RPMI8226 (cell line): ENCODE measurements at regions not wholly inside any gene's neighbourhood (a gene's known extent, or its start where the extent isn't known, plus 50 kb on each side); places are given as distances from the start of the nearest gene placed in this dataset.
A peak's percentile ranks its signal among the peaks of the same experiment; 100 is the strongest.
"Not testable (repeated sequence)": the region's sequence is repeated elsewhere in the genome, so short reads cannot be mapped to it uniquely, and the experiment has no call there.

Experiments
- DNase-seq: peaks from one replicate; pipeline ENCODE4 v3.0.0-alpha.2; 2015

- no peak for DNase-seq
Measured at GRCh38 chr5:97489010-97489840, 306.2 kb upstream of the RIOK2 start.

- DNase-seq: no peak
Measured at GRCh38 chr5:97494465-97494864, 311.4 kb upstream of the RIOK2 start.

- no peak for DNase-seq
Measured at GRCh38 chr5:97495301-97495700, 312.3 kb upstream of the RIOK2 start.

GRCh38 chr5:97496037-97496436, 313.0 kb upstream of the RIOK2 start:
- DNase-seq: no peak

GRCh38 chr5:97498657-97499056, 315.6 kb upstream of the RIOK2 start:
- no peak for DNase-seq

GRCh38 chr5:97499605-97500004, 316.6 kb upstream of the RIOK2 start:
- no peak for DNase-seq

- DNase-seq: no peak
Measured at GRCh38 chr5:97501286-97501964, 318.4 kb upstream of the RIOK2 start.

GRCh38 chr5:97501965-97502305, 318.9 kb upstream of the RIOK2 start:
- no peak for DNase-seq

GRCh38 chr5:97508864-97509263, 325.8 kb upstream of the RIOK2 start:
- no peak for DNase-seq

GRCh38 chr5:97519565-97519964, 336.5 kb upstream of the RIOK2 start:
- DNase-seq: not testable (repeated sequence)

- not testable (repeated sequence) for DNase-seq
Measured at GRCh38 chr5:97523336-97523735, 340.3 kb upstream of the RIOK2 start.

GRCh38 chr5:97525780-97526179, 342.7 kb upstream of the RIOK2 start:
- no peak for DNase-seq

GRCh38 chr5:97528941-97529340, 345.9 kb upstream of the RIOK2 start:
- no peak for DNase-seq

- no peak for DNase-seq
Measured at GRCh38 chr5:97529354-97529985, 346.4 kb upstream of the RIOK2 start.

GRCh38 chr5:97531549-97531948, 348.5 kb upstream of the RIOK2 start:
- no peak for DNase-seq

- DNase-seq: peak; percentile 47
Measured at GRCh38 chr5:97534166-97534565, 351.1 kb upstream of the RIOK2 start.

GRCh38 chr5:97536683-97537082, 353.6 kb upstream of the RIOK2 start:
- DNase-seq: no peak

GRCh38 chr5:97538912-97539311, 355.9 kb upstream of the RIOK2 start:
- DNase-seq: no peak

GRCh38 chr5:97541864-97542263, 358.8 kb upstream of the RIOK2 start:
- no peak for DNase-seq

- DNase-seq: no peak
Measured at GRCh38 chr5:97542469-97542868, 359.4 kb upstream of the RIOK2 start.

GRCh38 chr5:97543166-97543565, 360.1 kb upstream of the RIOK2 start:
- DNase-seq: no peak

GRCh38 chr5:97544240-97544639, 361.2 kb upstream of the RIOK2 start:
- no peak for DNase-seq

- no peak for DNase-seq
Measured at GRCh38 chr5:97544678-97545077, 361.6 kb upstream of the RIOK2 start.

- DNase-seq: no peak
Measured at GRCh38 chr5:97545446-97545845, 362.4 kb upstream of the RIOK2 start.
